CD4-positive, alpha-beta T cell treated with Interleukin-12 subunit alpha and Interleukin-12 subunit beta, for 1 hour (primary cell): ENCODE measurements at regions not wholly inside any gene's neighbourhood (a gene's known extent, or its start where the extent isn't known, plus 50 kb on each side); places are given as distances from the start of the nearest gene placed in this dataset.

Source experiments
- DNase-seq: peaks from one replicate; pipeline ENCODE4 v3.0.0-alpha.2; 2020

DNA sequence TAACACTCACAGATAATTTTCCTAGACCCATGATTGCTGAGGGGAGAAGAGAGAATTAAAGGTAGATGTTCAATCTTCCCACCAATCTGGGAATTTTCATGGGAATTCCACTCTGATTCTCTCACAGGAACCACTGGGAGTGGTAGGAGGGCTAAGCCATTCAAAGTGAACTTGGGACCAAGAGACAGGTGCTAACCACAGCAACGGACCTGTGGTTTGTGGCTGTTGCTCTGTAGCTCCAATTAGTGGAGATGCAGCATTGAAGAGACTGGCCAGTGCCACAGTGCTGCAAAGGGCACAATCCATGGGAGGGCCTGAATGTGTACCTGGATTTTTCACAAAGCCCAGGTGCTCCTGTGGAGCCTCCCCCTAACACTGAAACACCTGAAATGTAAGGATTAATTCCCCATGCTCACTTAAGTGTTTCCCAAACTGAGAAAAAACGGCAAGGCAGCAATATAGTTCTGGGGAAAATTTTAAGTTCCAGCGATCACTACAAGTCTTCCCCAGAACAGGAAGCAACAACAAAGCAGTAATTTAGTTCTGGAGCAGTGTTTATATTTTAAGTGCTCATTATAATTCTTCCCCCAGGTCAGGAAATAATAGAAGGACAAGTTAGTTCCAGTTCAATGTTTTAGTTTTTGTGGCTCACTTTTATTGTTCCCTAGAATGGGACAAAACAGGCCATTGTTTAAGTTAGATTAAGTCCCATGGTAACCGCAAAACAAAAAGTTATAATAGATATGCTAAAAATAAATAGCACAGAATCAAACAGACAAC, 1045.8 kb downstream of the CNTNAP5 start:
- DNase-seq: no peak

GRCh38 chr2:125073440-125073839, 1048.4 kb downstream of the CNTNAP5 start:
- no peak for DNase-seq

DNA sequence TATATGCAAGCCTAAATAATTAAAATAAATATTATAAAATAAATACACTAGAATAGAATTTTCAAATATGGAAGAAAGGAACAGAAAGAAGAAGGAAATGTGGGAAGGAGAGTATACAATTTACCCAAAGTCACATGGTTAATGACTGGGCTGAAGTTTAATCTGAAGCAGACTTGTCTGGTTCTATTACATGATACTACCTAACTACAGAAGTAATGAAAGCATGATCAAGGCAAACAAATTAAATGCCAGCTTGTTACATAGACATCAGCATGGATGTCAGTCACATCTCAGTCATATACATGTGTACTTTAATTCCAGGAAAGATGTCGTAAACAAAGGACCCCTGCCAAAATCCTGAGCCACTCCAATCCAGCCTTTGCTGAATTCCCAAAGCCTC, 1060.8 kb downstream of the CNTNAP5 start:
- DNase-seq: no peak

DNA sequence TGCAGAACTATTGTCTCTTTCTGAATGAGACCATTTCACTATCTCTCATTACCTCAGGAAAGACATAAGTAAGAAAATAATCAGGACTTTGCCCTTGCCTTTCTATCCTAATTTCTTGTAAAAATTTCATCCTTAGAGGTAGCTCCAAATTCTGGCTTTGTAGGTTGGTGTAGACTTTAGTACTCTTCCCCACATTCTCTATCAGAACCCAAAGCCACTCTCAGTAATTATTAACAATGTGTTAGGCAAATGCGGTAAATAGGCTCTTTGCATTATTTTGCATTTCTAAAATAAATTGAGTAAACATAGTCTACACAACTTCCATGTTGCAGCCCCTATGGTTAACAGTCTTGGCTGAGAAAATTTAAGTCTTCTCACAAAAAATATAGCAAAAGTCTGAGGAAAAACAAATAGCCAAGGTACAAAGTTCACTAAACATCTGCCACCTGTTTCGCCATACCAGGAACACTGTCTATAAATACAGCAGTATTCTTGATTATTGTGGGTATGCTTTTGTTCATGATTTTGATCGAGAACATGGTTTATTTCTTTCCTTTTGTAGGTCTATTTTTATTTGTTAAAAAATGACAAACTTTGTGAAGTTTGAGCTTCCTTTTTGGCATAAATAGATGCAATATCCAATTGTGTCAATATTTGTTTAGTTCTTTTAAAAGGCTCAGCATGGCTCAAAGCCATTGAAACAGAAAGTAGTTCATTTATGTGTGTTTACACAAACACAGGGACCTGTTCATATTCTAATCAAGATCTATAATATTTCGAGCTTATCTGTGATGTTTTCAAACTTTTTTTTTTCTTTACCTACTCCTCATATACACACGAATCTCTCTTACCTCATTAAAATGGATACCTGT, 1061.5 kb downstream of the CNTNAP5 start:
- no peak for DNase-seq

- DNase-seq: no peak
Measured at GRCh38 chr2:125092276-125093009, 1067.4 kb downstream of the CNTNAP5 start.

- DNase-seq: no peak
Measured at GRCh38 chr2:125095826-125096225, 1070.7 kb downstream of the CNTNAP5 start.

DNA sequence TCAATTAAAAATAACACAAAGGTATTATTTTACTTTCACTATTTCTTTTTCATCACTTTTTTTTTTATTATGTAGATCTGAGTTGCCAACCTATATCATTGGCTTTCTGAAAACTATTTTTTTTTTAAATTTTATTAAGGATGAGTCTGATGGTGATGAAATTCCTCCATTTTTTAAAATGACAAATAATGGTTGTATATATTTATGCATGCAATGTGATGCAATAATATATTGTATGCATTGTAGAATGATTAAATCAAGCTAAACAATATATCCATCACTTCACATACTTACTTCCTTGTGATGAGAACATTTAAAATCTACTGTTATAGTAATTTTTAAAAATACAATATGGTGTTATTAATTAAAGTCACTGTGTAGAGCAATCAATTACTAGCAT, 1081.6 kb downstream of the CNTNAP5 start:
- DNase-seq: no peak

GRCh38 chr2:125107446-125107845, 1082.4 kb downstream of the CNTNAP5 start:
- DNase-seq: no peak

DNA sequence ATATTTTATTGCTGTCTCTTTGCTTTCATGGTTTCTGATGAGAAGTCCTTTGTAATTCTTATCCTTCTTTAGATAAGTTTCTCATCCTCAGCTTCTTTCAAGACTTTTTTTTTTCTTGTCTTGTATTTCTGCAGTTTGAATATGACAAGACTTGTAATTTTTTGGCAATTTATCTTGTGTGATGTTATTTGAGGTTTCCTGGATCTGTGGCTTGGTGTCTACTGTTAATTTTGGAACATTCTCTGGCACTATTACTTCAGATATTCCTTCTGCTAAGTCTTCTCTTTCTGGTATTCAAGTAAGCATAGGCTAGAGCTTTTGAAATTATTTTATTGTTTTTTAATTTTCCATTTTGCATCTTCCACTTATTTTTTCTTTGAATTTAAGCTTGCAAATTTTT, 1083.2 kb downstream of the CNTNAP5 start:
- no peak for DNase-seq

GRCh38 chr2:125125902-125126301, 1100.8 kb downstream of the CNTNAP5 start:
- no peak for DNase-seq

DNA sequence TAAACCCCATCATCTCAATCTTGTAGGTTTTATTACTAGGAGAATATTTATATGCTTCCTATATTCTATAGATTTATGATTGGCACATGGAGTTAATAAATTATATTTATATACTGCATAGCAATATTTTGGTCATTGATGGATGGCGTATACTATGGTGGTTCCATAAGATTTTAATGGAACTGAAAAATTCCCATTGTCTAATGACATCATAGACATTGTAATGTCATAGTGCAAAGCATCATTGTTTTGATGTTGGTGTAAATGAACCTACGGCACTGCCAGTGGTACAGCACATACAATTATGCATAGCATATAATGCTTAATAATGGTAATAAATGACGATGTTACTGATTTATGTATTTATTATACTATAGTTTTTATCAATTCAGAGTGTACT, 1135.9 kb downstream of the CNTNAP5 start:
- no peak for DNase-seq

GRCh38 chr2:125167152-125167551, 1142.1 kb downstream of the CNTNAP5 start:
- DNase-seq: no peak

- no peak for DNase-seq
Measured at GRCh38 chr2:125167820-125168219, 1142.7 kb downstream of the CNTNAP5 start.

GRCh38 chr2:125168442-125168841, 1143.4 kb downstream of the CNTNAP5 start:
- no peak for DNase-seq

GRCh38 chr2:125169022-125169763, 1144.1 kb downstream of the CNTNAP5 start:
- no peak for DNase-seq

DNA sequence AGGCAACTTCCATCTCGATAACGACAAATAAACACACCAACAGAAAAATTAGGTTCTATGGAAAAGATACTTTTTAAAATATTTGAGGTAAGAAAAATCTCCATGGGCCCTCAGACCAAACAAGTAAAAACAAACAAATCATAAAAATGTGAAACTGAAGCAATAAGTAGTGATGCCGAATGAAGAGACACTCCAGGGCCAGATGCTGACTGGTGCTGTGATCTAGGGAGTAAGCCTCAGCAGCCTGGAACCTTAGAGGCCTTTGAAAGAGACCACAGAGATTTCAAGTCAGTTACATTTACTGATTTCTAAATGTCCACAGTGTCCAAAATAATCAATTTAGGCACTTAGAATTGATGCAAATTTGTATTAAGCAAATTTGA, 1144.7 kb downstream of the CNTNAP5 start:
- DNase-seq: no peak

- DNase-seq: no peak
Measured at GRCh38 chr2:125172181-125172580, 1147.1 kb downstream of the CNTNAP5 start.

- no peak for DNase-seq
Measured at GRCh38 chr2:125175415-125175814, 1150.3 kb downstream of the CNTNAP5 start.

GRCh38 chr2:125185691-125186270, 1160.7 kb downstream of the CNTNAP5 start:
- DNase-seq: no peak

- no peak for DNase-seq
Measured at GRCh38 chr2:125207431-125207830, 1182.3 kb downstream of the CNTNAP5 start.

DNA sequence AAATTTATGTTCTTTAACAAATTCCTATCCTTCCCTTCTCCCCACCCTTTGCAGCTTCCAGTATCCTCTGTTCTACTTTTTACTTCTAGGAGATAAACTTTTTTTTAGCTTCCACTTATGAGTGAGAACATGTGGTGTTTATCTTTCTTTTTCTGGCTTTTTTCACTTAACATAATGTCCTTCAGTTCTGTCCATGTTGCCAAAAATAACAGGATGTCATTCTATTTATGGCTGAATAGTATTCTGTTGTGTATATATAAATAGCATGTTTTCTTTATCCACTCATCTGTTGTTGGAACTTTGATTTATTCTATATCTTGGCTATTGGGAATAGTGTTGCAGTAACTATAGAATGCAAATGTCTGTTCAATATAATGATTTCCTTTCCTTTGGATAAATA, 1191.2 kb downstream of the CNTNAP5 start:
- no peak for DNase-seq

DNA sequence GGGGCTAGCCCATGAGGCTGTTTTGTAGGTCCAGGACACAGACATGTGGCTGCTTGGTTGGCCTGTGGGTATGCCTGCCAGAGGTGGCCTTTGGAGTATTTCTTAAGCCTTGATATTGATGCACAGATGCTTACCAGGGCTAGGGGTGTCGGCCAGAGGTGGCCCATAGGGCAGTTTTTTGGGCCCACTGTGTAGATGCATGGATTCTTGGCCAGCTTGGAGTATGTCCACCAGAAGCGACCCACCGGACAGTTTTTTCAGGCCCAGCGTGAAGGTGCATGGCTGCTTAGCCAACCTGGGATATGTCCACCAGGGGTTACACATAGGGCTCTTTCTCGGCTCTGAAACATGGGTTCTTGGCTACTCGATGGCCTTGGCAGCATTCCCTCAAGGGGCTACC, 1199.1 kb downstream of the CNTNAP5 start:
- no peak for DNase-seq
